ENCODE measurements at regions not wholly inside any gene's neighbourhood (a gene's known extent, or its start where the extent isn't known, plus 50 kb on each side); places are given as distances from the start of the nearest gene placed in this dataset.

GRCh38 chr4:167779864-167780263 lies 312.5 kb upstream of the ANXA10 start:
- Histone ChIP-seq H3K27me3 (ENCODE audit: control insufficient read depth, insufficient read depth, low read length) (no peaks in the 10 kb centered on the region), H3K27ac (ENCODE audit: low read depth in 2 of 2, low read length in 2 of 2) (no peak overlapping the region)
- intact Hi-C loops (cut with DNase I) = no loop called here

GRCh38 chr4:167784826-167785225 lies 307.5 kb upstream of the ANXA10 start:
- Histone ChIP-seq H3K27ac (ENCODE audit: low read depth in 2 of 2, low read length in 2 of 2) (no peak overlapping the region), H3K27me3 (ENCODE audit: control insufficient read depth, insufficient read depth, low read length) (no peaks in the 10 kb centered on the region), H3K36me3 (ENCODE audit: control insufficient read depth in 2 of 3, insufficient read depth in 3 of 3, low read length in 3 of 3) (no peaks in the 10 kb centered on the region), H3K9me3 (ENCODE audit: control insufficient read depth in 2 of 3, insufficient read depth in 1 of 3, low read length in 3 of 3) (no peaks in the 10 kb centered on the region), H3K9ac (ENCODE audit: low read length in 3 of 3) (no peak overlapping the region), H3K4me1 (ENCODE audit: control insufficient read depth in 2 of 3, insufficient read depth in 2 of 3, low read depth in 1 of 3, low read length in 3 of 3) (no peaks in the 10 kb centered on the region), H3K4me3 (ENCODE audit: low read length in 3 of 3) (no peak overlapping the region)
- intact Hi-C loops (cut with DNase I) = no loop called here
- DNase-seq (no peak), FAIRE-seq (no peak)
- no peak for TF ChIP-seq CTCF (IDR thresholded peaks at IDR 0.05; ENCODE audit: borderline replicate concordance, extremely low read depth, insufficient read depth)

More at GRCh38 chr4:167779864-167780263, 312.5 kb upstream of the ANXA10 start:
- Histone ChIP-seq H3K9me3 (ENCODE audit: control insufficient read depth in 2 of 3, insufficient read depth in 1 of 3, low read length in 3 of 3) (no peaks in the 10 kb centered on the region), H3K4me1 (ENCODE audit: control insufficient read depth in 2 of 3, insufficient read depth in 2 of 3, low read depth in 1 of 3, low read length in 3 of 3) (no peaks in the 10 kb centered on the region), H3K4me3 (ENCODE audit: low read length in 3 of 3) (no peak overlapping the region), H3K36me3 (ENCODE audit: control insufficient read depth in 2 of 3, insufficient read depth in 3 of 3, low read length in 3 of 3) (no peaks in the 10 kb centered on the region), H3K9ac (ENCODE audit: low read length in 3 of 3) (no peak overlapping the region)
- TF ChIP-seq CTCF (IDR thresholded peaks at IDR 0.05; ENCODE audit: borderline replicate concordance, extremely low read depth, insufficient read depth) = no peak
- FAIRE-seq = no peak
- DNase-seq = no peak

- Histone ChIP-seq H3K27ac (ENCODE audit: low read depth in 2 of 2, low read length in 2 of 2) (no peak overlapping the region), H3K36me3 (ENCODE audit: control insufficient read depth in 2 of 3, insufficient read depth in 3 of 3, low read length in 3 of 3) (no peaks in the 10 kb centered on the region), H3K4me1 (ENCODE audit: control insufficient read depth in 2 of 3, insufficient read depth in 2 of 3, low read depth in 1 of 3, low read length in 3 of 3) (no peaks in the 10 kb centered on the region), H3K4me3 (ENCODE audit: low read length in 3 of 3) (no peak overlapping the region), H3K9me3 (ENCODE audit: control insufficient read depth in 2 of 3, insufficient read depth in 1 of 3, low read length in 3 of 3) (no peaks in the 10 kb centered on the region), H3K27me3 (ENCODE audit: control insufficient read depth, insufficient read depth, low read length) (no peaks in the 10 kb centered on the region), H3K9ac (ENCODE audit: low read length in 3 of 3) (no peak overlapping the region)
- no peak for TF ChIP-seq CTCF (IDR thresholded peaks at IDR 0.05; ENCODE audit: borderline replicate concordance, extremely low read depth, insufficient read depth)
- FAIRE-seq (no peak), DNase-seq (no peak)
- intact Hi-C loops (cut with DNase I) = no loop called here
These were observed 306.8 kb upstream of the ANXA10 start for GRCh38 chr4:167785523-167785922.

- Histone ChIP-seq H3K27ac (ENCODE audit: low read depth in 2 of 2, low read length in 2 of 2) (no peak overlapping the region), H3K4me3 (ENCODE audit: low read length in 3 of 3) (no peak overlapping the region), H3K9me3 (ENCODE audit: control insufficient read depth in 2 of 3, insufficient read depth in 1 of 3, low read length in 3 of 3) (no peaks in the 10 kb centered on the region), H3K36me3 (ENCODE audit: control insufficient read depth in 2 of 3, insufficient read depth in 3 of 3, low read length in 3 of 3) (no peaks in the 10 kb centered on the region), H3K4me1 (ENCODE audit: control insufficient read depth in 2 of 3, insufficient read depth in 2 of 3, low read depth in 1 of 3, low read length in 3 of 3) (no peaks in the 10 kb centered on the region), H3K9ac (ENCODE audit: low read length in 3 of 3) (no peak overlapping the region), H3K27me3 (ENCODE audit: control insufficient read depth, insufficient read depth, low read length) (no peaks in the 10 kb centered on the region)
- DNase-seq = no peak
- TF ChIP-seq CTCF (IDR thresholded peaks at IDR 0.05; ENCODE audit: borderline replicate concordance, extremely low read depth, insufficient read depth) = no peak
- no peak for FAIRE-seq
- intact Hi-C loops (cut with DNase I) = no loop called here
These were observed 305.8 kb upstream of the ANXA10 start for GRCh38 chr4:167786504-167786903.

Data from kidney (tissue), 13 donors.